ENCODE measurements at regions not wholly inside any gene's neighbourhood (a gene's known extent, or its start where the extent isn't known, plus 50 kb on each side); places are given as distances from the start of the nearest gene placed in this dataset.

GRCh38 chr5:164298165-164298564, 792.7 kb downstream of the MAT2B start:
- TF ChIP-seq EZH2 (IDR thresholded peaks at IDR 0.05; ENCODE audit: insufficient read depth, poor library complexity, severe bottlenecking) (no peak), EZH2phosphoT487 (IDR thresholded peaks at IDR 0.05; ENCODE audit: insufficient read depth, low read depth) (no peak)
